Thoracic aorta (tissue), 2 donors: ENCODE measurements at regions not wholly inside any gene's neighbourhood (a gene's known extent, or its start where the extent isn't known, plus 50 kb on each side); places are given as distances from the start of the nearest gene placed in this dataset.

Experiments used
- ATAC-seq: fragments of 150-250 bp; one replicate; pipeline ENCODE4 v1.8.0; 2017; ENCODE audit warnings: low read depth; ENCODE audit not compliant: insufficient number of reproducible peaks, low FRiP score
- DNase-seq: peaks from one replicate; pipeline ENCODE4 v3.0.0-alpha.2; 2020; ENCODE audit warnings: low spot score
- H3K27ac ChIP-seq, 2 donors: fragments of 200-600 bp; sonication (generic); 1 replicate in 1 of 2; 2 replicates in 1 of 2; pipeline ENCODE4 v1.5.1; 2016; ENCODE audit warnings: mild to moderate bottlenecking in 2 of 2, moderate library complexity in 2 of 2
- H3K27me3 ChIP-seq: fragments of 200-600 bp; sonication (generic); replicated peaks from 2 replicates; pipeline ENCODE4 v1.6.0; 2016; ENCODE audit warnings: mild to moderate bottlenecking; ENCODE audit not compliant: insufficient read depth
- H3K36me3 ChIP-seq: fragments of 200-600 bp; sonication (generic); one replicate; pipeline ENCODE4 v1.5.1; 2016
- H3K4me1 ChIP-seq, 2 donors: fragments of 200-600 bp; sonication (generic); 1 replicate in 1 of 2; 2 replicates in 1 of 2; pipeline versions ENCODE4 v1.5.1 to v1.6.0; 2016; ENCODE audit warnings: low read depth in 2 of 2, mild to moderate bottlenecking in 1 of 2; ENCODE audit not compliant: control insufficient read depth in 1 of 2
- H3K4me3 ChIP-seq: fragments of 200-600 bp; sonication (generic); 2 replicates; pipeline ENCODE4 v1.5.1; 2016; ENCODE audit warnings: mild to moderate bottlenecking
- H3K9me3 ChIP-seq: fragments of 200-600 bp; sonication (generic); 2 replicates; pipeline ENCODE4 v1.5.1; 2016
- TF ChIP-seq, protein P1 (sequence below): fragments of 200-600 bp; sonication (generic); IDR thresholded peaks from one replicate; pipeline ENCODE4 v1.5.1; 2019; ENCODE audit warnings: antibody characterized with exemption

DNA sequence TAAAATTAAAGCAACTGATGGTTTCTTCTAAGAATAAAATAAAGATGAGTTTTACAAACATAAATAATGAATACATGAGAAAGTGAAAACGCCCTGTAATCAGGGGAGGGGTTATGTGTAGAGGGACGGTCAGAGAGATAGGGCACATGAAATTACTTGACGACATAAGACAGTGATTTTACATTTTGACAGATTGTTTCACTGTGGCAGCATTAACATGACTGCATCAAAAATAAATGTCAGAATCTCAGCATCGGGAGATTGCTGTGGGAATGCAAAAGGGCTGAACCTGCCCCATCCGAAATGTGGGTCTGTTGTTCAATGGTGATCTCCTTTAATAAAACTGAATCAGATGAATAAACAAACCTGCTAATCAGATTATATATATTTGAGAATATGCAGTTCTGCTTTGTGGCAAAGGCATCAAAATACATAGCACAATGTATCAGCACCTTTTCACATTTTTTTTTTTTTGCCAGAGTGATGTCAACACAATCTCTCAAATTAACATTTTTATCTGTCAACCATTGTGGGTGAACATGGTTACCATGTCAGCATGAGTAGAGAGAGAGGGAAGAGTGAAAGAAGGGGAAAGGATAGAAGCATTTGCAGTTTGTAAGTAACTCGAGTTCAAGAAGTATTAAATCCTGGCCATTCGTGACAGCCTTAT, 177.1 kb upstream of the MAN1A1 start:
- Histone ChIP-seq H3K36me3 (no peaks in the 10 kb centered on the region), H3K27ac (no peak overlapping the region), H3K9me3 (no peaks in the 10 kb centered on the region), H3K4me3 (no peak overlapping the region), H3K4me1 (no peaks in the 10 kb centered on the region), H3K27me3 (no peaks in the 10 kb centered on the region)
- DNase-seq (no peak), ATAC-seq (no peak)
- TF ChIP-seq, protein P1, sequence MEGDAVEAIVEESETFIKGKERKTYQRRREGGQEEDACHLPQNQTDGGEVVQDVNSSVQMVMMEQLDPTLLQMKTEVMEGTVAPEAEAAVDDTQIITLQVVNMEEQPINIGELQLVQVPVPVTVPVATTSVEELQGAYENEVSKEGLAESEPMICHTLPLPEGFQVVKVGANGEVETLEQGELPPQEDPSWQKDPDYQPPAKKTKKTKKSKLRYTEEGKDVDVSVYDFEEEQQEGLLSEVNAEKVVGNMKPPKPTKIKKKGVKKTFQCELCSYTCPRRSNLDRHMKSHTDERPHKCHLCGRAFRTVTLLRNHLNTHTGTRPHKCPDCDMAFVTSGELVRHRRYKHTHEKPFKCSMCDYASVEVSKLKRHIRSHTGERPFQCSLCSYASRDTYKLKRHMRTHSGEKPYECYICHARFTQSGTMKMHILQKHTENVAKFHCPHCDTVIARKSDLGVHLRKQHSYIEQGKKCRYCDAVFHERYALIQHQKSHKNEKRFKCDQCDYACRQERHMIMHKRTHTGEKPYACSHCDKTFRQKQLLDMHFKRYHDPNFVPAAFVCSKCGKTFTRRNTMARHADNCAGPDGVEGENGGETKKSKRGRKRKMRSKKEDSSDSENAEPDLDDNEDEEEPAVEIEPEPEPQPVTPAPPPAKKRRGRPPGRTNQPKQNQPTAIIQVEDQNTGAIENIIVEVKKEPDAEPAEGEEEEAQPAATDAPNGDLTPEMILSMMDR, result no peak

DNA sequence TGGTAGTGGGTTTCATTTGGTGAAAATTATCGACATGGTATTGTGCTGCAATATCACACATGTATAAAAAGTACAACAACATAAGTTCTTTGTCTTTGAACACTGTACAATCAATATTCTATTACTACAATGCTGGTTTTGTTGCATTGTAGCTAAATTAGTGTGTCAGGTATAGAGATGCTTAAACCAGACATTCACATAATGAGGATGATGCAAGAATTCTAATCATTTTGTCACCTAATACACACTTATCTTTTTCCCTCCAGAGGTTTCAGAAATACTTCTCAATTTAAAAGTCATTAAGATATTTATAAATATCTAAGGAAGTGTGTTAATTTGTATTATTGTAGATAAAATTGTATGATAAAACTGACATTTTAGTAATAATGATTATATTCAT, 174.8 kb upstream of the MAN1A1 start:
- ATAC-seq (no peak), DNase-seq (no peak)
- Histone ChIP-seq H3K27ac (no peak overlapping the region), H3K4me1 (peaks cover 0 to 6% of the 10 kb centered on the region in 2 donors), H3K4me3 (no peak overlapping the region), H3K9me3 (no peaks in the 10 kb centered on the region), H3K27me3 (no peaks in the 10 kb centered on the region), H3K36me3 (no peaks in the 10 kb centered on the region)
- TF ChIP-seq, protein P1, result no peak

DNA sequence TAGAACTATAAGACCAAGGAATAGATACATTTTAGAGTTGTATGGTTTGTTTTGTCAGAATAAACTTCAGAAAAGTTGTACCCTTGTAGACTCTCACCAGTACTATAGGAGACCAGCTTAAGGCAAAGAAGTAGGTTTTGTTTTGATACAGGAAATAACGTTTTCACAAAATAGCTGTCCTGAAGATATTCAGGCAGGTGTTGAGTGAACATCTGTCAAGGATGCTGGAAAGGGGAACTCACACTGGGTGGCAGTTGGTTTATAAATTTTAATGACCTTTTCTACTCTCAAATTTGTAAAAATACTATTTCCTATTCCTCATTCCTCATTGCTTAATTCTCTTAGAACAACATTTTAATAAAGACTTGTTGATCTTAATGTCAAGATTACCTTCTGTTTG, 174.0 kb upstream of the MAN1A1 start:
- TF ChIP-seq, protein P1, result no peak
- Histone ChIP-seq H3K4me1 (peaks cover 0 to 6% of the 10 kb centered on the region in 2 donors), H3K4me3 (no peak overlapping the region), H3K27me3 (no peaks in the 10 kb centered on the region), H3K9me3 (no peaks in the 10 kb centered on the region), H3K36me3 (no peaks in the 10 kb centered on the region), H3K27ac (no peak overlapping the region)
- DNase-seq, result no peak
- no peak for ATAC-seq

DNA sequence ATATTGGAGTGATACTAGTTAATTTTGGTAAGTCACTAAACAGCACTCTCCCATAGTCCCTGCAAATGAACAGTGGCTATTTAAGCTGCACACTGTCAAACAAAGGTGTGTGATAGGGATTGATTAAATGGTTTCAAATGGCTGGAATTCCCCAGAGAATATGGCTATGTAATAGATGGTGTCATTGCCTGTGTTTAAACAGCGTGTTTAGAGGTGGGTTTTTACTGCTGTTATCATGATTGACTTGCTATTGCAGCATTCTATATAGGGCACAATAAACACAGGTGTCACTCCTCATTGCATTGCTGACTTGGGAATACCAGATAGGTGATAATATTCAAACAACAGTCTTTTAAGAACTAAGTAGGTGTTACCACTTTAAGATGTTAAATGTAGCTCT, 171.7 kb upstream of the MAN1A1 start:
- H3K36me3 ChIP-seq, result no peaks in the 10 kb centered on the region
- no peaks in the 10 kb centered on the region for H3K27me3 ChIP-seq
- no peak overlapping the region for H3K27ac ChIP-seq
- TF ChIP-seq, protein P1, result no peak
- no peaks in the 10 kb centered on the region for H3K9me3 ChIP-seq
- H3K4me3 ChIP-seq, result no peak overlapping the region
- no peak for ATAC-seq
- no peak for DNase-seq
- peaks cover 0 to 6% of the 10 kb centered on the region in 2 donors for H3K4me1 ChIP-seq

DNA sequence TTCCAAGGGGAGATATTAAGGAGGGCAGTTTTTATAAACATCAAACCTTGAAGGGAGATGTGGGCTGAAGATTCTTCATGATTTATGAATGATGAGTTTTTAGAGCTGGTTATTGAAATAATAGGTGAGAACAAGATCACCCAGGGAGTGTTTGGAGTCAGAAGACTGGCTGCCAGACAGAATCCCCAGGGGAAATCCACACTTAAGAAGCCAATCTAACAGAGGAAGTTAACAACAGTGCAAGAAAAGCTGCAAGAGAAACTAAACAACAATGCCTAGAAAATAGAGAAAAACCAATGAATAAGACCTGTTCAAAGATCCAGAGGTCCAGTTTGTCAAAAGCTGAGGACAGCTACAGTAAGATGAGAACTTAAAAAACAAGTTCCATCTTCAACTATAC, 167.9 kb upstream of the MAN1A1 start:
- ATAC-seq (no peak), DNase-seq (no peak)
- Histone ChIP-seq H3K27me3 (no peaks in the 10 kb centered on the region), H3K4me1 (peaks cover 0 to 6% of the 10 kb centered on the region in 2 donors), H3K36me3 (no peaks in the 10 kb centered on the region), H3K4me3 (no peak overlapping the region), H3K27ac (no peak overlapping the region), H3K9me3 (no peaks in the 10 kb centered on the region)
- TF ChIP-seq, protein P1, result no peak
